ENCODE measurements at regions not wholly inside any gene's neighbourhood (a gene's known extent, or its start where the extent isn't known, plus 50 kb on each side); places are given as distances from the start of the nearest gene placed in this dataset.

DNA sequence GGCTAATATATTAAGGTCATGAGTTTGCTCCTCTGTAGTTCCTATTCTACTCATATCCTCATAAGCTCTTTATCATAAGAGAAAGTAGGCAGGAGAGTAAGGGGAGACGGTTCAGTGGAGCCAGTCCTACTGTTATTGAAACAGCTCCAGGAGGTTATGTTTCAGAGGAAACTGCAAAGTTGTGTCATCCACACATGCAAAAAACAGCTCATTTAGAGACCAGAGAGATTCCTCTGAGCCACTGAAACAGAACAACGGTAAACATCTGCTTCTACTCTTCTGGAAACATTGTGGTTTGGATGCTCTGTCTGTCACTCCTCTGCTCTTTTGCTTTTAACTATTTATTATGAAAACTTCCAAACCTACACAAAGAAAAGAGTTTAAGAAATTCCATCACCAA is 66.3 kb upstream of the PPP2R5A start:
- no peak for TF ChIP-seq JUND (IDR thresholded peaks at IDR 0.05; ENCODE audit: low read depth)
- in situ Hi-C loops (cut with HindIII; ENCODE audit: low pct_unique_long_range_greater_than_20kb, low sequenced_read_pairs) = no loop called here
- DNase-seq (ENCODE audit: low read depth in 1 of 2, low spot score in 1 of 2) = no peak

DNA sequence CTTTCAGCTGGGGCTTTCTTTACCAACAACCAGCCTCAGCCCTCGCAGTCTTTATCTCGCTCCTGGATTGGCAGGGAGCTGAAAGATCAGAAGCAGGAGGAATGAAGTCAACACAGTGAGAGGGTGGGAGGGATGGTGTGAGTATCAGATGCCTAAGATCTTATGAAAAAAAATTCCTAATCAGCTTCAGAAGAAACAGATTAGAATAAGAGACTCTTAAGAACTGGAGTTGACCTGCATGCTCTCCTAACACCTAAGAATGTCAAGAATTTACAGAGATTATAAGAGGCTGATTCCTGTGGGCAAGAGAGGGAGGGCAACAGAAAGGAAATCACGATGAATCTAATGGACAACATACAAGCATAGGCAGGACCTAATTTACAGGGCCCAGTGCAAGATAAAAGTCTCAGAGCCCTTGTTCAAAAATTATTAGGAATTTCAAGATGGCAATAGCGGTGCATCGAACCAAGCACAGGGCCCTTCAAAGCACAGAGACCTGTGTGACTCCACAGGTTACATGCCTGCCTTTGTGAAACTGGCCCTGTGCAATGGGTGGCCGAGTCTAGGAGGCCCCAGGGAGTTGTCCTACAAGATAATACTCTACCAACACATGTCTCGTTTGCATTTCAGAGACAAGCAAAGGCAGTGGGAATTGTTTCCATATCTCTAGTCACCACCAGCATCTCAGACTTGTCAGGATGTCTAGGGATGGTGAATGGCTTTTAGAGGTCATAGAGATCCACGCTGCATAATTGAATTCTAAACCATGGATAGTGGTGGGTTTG is 65.3 kb upstream of the PPP2R5A start:
- TF ChIP-seq JUND (IDR thresholded peaks at IDR 0.05; ENCODE audit: low read depth) = no peak
- in situ Hi-C loops (cut with HindIII; ENCODE audit: low pct_unique_long_range_greater_than_20kb, low sequenced_read_pairs) = no loop called here
- DNase-seq (ENCODE audit: low read depth in 1 of 2, low spot score in 1 of 2) = no peak

DNA sequence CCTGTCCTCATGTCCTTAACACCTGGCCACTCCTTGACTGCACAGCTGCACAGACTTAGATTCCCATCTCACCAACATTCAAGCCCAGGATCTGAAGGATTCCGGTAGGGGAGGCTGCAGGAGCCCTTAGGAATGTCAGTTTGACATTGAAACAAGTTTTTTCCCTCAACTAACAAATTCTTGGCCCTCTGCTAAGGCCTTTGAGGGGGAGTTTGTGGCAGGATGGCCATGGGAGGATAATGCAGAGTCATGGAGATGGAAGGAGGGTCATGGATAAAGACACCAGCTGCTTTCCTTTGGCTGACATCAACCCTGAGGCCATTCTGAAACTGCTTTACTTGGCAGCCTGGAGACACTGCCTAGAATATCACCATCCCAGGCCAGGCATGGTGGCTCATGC is 63.4 kb upstream of the PPP2R5A start:
- TF ChIP-seq JUND (IDR thresholded peaks at IDR 0.05; ENCODE audit: low read depth) = no peak
- no peak for DNase-seq (ENCODE audit: low read depth in 1 of 2, low spot score in 1 of 2)
- in situ Hi-C loops (cut with HindIII; ENCODE audit: low pct_unique_long_range_greater_than_20kb, low sequenced_read_pairs) = no loop called here

DNA sequence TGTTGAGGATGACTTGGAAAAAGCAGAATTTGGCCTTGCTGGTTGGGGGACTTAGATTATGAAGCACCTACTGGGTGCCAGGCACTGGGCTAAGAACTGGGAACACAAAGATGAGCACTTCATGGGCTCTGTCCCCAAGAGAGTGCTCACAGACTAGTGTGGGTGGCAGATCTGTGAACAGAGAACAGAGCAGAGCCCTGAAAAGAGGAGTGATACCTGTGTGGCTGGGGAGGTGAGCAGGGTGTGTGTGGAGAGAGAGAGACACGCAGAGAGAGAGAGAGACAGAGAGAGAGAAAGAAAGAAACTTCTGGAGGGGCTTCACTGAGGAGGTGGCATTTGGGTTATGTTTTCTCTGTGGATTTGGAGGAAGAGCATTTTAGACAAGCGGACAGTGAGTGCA is 61.1 kb upstream of the PPP2R5A start:
- no peak for TF ChIP-seq JUND (IDR thresholded peaks at IDR 0.05; ENCODE audit: low read depth)
- no peak for DNase-seq (ENCODE audit: low read depth in 1 of 2, low spot score in 1 of 2)
- in situ Hi-C loops (cut with HindIII; ENCODE audit: low pct_unique_long_range_greater_than_20kb, low sequenced_read_pairs) = no loop called here

DNA sequence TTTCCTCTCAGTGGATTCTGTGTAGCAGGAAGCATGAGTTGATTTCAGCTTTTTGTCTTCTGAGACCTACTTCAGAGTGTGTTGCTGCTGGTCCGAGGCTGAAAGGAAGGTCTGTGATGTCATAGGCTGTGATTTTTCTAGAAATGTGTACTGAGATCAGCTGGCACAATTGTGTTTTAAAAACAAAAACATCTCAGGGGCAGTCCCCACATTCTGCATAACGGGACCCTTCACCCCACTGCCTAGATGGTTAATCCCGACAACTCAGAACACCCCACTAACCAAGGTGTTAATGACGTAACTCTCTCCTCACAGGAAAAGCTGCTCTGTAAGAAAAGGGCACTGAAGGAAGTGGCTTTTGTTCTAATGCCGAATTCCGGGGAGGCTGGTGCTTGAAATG is 59.8 kb upstream of the PPP2R5A start:
- in situ Hi-C loops (cut with HindIII; ENCODE audit: low pct_unique_long_range_greater_than_20kb, low sequenced_read_pairs) = no loop called here
- no peak for TF ChIP-seq JUND (IDR thresholded peaks at IDR 0.05; ENCODE audit: low read depth)
- no peak for DNase-seq (ENCODE audit: low read depth in 1 of 2, low spot score in 1 of 2)

DNA sequence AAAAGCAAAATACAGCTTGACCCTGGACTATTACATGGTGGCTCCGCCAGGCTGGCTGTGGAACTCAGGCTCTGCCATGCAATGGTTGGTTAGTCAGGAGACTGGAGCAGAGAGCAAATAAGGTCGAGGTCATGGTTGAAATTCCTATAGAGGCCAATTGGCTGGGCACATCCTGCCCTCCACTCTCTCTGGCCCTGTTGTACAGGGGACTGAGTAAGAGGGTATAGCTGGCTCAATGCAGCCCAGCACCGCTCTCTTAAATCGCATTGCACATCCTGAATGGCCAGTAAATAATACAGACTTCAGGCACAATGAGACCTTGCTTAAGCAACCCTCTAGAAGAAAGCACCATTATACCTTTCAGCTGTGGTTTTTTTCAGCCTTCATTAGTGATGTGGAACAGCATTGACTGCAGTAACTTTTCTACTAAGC is 59.3 kb upstream of the PPP2R5A start:
- TF ChIP-seq JUND (IDR thresholded peaks at IDR 0.05; ENCODE audit: low read depth) = no peak
- no peak for DNase-seq (ENCODE audit: low read depth in 1 of 2, low spot score in 1 of 2)
- in situ Hi-C loops (cut with HindIII; ENCODE audit: low pct_unique_long_range_greater_than_20kb, low sequenced_read_pairs) = no loop called here

DNA sequence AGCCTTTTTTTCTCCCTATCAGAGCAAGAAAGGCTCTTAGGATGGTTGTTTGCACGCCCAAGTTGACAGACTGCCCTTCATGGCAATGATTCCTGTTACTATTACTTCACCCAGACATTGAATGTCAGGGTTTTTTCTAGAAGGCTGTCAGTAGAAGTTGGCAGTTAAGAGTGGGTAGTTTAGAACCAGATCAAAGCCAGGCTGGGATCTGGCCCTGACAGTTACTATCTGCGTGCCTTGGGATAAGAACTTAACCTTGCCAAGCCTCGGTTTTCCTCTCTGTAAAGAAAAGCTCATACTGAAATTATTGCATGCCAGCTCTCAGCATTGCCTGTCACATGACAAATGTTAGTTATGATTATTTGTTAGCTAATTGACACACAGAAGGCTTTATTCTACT is 58.7 kb upstream of the PPP2R5A start:
- in situ Hi-C loops (cut with HindIII; ENCODE audit: low pct_unique_long_range_greater_than_20kb, low sequenced_read_pairs) = no loop called here

DNA sequence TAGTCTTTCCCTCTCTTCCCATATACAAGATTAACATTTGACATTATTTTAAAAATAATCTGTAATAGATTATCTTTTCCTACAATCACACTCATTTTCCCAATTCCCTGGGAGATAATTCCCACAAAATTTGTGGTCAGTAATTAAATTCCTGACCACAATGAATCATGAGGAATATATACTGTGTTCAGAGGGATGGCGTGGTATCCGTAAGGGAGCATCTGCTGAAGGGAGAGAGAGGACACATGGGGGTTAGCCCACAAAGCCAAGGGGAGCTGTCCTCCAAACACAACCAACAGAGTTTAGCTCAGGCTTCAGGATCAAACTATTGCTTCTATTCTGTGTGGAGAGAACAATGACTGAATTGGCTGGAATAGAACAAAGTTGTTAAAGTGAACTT is 57.1 kb upstream of the PPP2R5A start:
- no peak for DNase-seq (ENCODE audit: low read depth in 1 of 2, low spot score in 1 of 2)
- TF ChIP-seq JUND (IDR thresholded peaks at IDR 0.05; ENCODE audit: low read depth) = no peak
- in situ Hi-C loops (cut with HindIII; ENCODE audit: low pct_unique_long_range_greater_than_20kb, low sequenced_read_pairs) = no loop called here

More for the DNA sequence above, 58.7 kb upstream of the PPP2R5A start:
- no peak for DNase-seq (ENCODE audit: low read depth in 1 of 2, low spot score in 1 of 2)
- no peak for TF ChIP-seq JUND (IDR thresholded peaks at IDR 0.05; ENCODE audit: low read depth)

DNA sequence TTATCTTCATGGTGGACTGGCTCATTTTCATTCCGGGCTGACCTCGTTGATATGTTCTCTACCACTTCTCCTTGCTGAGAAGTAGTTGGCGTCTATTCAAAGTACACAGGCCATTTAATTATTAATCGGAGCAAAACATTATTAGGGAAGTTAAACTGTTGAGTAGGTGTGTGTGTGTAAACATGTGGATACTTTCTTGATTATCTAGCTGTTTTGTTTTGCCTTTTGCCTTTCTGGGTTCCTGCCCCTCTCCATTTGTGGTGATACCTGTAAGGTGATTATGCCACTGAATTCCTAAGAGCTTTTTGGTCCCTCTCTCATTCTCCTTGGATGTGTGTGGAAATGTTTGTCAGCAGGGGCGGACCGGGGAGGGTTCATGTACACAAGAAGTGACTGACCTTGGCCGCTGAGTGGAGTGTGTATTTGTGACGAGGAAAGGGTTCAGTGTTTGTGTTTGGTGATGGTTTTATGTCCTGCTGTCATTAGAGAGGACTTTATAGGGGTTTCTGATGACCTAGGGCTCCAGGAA is 56.6 kb upstream of the PPP2R5A start:
- in situ Hi-C loops (cut with HindIII; ENCODE audit: low pct_unique_long_range_greater_than_20kb, low sequenced_read_pairs) = no loop called here
- DNase-seq (ENCODE audit: low read depth in 1 of 2, low spot score in 1 of 2) = no peak
- no peak for TF ChIP-seq JUND (IDR thresholded peaks at IDR 0.05; ENCODE audit: low read depth)

DNA sequence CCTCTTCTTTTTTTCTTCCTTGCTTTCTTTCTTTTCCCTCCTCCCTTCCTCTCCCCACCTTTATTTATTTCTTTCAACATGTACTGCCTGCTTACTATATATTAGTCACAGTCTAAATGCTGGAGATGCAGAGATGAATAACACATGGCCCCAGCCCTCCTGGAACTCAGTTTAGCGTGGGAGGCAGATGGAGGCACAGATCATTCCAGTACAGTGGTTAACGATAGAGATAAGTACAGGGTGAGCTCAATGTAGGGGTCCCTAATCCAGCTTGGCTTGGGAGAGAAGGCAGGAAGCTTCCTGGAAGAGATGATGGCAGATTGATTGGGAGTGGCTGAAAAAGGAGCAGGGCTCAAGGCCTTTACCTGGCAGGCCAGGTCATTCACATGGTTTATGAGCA is 55.6 kb upstream of the PPP2R5A start:
- DNase-seq (ENCODE audit: low read depth in 1 of 2, low spot score in 1 of 2) = no peak
- TF ChIP-seq JUND (IDR thresholded peaks at IDR 0.05; ENCODE audit: low read depth) = no peak
- in situ Hi-C loops (cut with HindIII; ENCODE audit: low pct_unique_long_range_greater_than_20kb, low sequenced_read_pairs) = no loop called here

DNA sequence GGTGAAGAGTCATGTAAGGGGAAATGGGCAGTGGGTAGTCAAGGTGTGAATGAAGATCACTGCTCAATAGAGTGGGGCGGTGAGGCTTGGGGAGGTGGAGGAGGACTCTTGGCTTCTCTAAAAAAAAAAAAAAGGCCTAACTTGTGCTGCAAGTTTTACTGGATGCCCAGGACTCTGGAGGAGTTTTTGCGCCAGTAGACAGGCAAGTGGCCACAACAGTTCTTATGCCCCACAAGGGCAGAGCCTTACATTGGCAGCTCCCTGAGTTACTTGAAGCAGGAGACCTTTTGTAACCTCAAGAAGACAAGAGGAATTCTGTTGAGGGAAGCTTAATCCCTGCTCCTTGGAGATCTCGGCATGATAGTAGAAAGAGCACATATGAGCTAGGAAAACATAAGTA is 54.9 kb upstream of the PPP2R5A start:
- no peak for TF ChIP-seq JUND (IDR thresholded peaks at IDR 0.05; ENCODE audit: low read depth)
- in situ Hi-C loops (cut with HindIII; ENCODE audit: low pct_unique_long_range_greater_than_20kb, low sequenced_read_pairs) = no loop called here
- peak in 1 of 2 experiments; percentile 16 for DNase-seq (ENCODE audit: low read depth in 1 of 2, low spot score in 1 of 2)

DNA sequence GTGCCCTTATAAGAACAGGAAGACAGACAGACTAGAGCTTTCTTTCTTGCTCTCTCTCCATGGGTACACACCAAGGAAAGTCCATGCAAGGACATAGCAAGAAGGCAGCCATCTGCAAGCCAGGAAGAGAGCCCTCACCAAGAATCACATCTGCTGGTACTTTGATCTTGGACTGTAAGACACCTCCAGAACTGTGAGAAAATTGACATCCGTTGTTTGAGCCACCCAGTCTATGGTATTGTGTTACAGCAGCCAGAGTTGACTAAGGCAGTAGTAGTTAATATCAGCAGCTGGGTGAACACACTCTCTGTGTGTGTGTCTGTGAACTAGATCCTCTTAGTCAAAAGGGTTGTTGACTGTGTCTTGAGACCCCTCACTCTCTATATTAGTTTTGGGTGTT is 53.8 kb upstream of the PPP2R5A start:
- in situ Hi-C loops (cut with HindIII; ENCODE audit: low pct_unique_long_range_greater_than_20kb, low sequenced_read_pairs) = no loop called here
- no peak for DNase-seq (ENCODE audit: low read depth in 1 of 2, low spot score in 1 of 2)
- no peak for TF ChIP-seq JUND (IDR thresholded peaks at IDR 0.05; ENCODE audit: low read depth)

DNA sequence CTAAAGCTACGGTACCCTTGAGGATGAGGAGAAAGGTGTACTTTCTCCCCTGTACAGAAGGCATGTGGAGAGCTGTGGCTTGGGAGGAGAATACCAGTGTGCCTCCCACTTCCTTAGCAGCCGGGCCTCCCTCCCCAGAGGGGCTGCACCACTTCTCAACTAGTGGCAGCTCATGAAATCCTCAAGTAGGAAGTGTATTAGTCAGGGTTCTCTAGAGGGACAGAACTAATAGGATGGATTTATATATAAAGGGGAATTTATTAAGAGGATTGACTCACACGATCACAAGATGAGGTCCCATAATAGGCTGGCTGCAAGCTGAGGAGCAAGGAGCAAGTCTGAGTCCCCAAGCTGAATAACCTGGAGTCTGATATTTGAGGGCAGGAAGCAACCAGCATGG is 53.1 kb upstream of the PPP2R5A start:
- TF ChIP-seq JUND (IDR thresholded peaks at IDR 0.05; ENCODE audit: low read depth) = no peak
- in situ Hi-C loops (cut with HindIII; ENCODE audit: low pct_unique_long_range_greater_than_20kb, low sequenced_read_pairs) = no loop called here
- DNase-seq (ENCODE audit: low read depth in 1 of 2, low spot score in 1 of 2) = no peak

DNA sequence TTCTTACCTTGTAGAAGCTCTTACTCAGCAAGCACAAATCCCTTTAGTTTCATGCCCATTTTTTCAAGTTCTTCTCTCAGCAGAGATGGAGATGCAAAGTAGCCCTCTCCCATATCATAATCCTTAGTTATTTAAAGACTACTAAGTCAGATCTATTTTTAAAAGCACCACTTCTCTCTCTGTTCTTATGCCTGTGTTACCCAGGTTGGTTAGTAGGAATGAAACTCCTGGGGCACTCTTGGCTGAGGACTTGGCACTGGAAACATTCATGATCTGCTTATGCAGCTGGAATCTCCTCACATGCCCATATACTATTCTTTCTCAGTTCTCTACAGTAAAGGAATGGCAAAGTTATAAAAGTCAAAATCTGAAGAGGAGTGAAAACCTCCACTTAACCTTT is 51.9 kb upstream of the PPP2R5A start:
- no peak for DNase-seq (ENCODE audit: low read depth in 1 of 2, low spot score in 1 of 2)
- in situ Hi-C loops (cut with HindIII; ENCODE audit: low pct_unique_long_range_greater_than_20kb, low sequenced_read_pairs) = no loop called here
- no peak for TF ChIP-seq JUND (IDR thresholded peaks at IDR 0.05; ENCODE audit: low read depth)
